Erythroblast (primary cell): ENCODE measurements at regions not wholly inside any gene's neighbourhood (a gene's known extent, or its start where the extent isn't known, plus 50 kb on each side); places are given as distances from the start of the nearest gene placed in this dataset.

Experiments
- GATA1 ChIP-seq: IDR thresholded peaks from 2 replicates; pipeline ENCODE4 v1.6.1; 2011; ENCODE audit warnings: low read depth, mild to moderate bottlenecking, control low read depth, low read length, moderate library complexity
- POLR2A ChIP-seq: IDR thresholded peaks from 2 replicates; pipeline ENCODE4 v1.6.1; 2011; ENCODE audit warnings: mild to moderate bottlenecking, low read length

DNA sequence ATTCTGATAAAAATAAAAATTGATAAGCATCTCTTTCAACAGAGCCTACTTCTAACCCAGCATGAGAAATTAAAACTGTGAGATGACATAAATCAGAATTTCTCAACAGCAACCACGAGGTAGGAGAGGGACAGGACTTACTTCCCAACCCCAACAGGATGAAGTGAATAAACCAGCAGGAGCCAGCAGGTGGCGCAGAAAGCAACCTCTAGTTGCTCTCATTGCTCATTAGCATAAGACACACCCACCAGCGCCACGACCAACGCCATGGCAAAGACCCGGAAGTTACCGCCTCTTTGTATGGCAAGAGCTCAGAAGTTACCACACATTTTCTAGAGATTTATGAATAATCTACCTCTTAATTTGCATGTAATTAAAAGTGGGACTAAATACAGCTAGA is 189.4 kb upstream of the CDH8 start:
- no peak for TF ChIP-seq POLR2A
- TF ChIP-seq GATA1 = no peak
